KMS-11 (cell line): ENCODE measurements at regions not wholly inside any gene's neighbourhood (a gene's known extent, or its start where the extent isn't known, plus 50 kb on each side); places are given as distances from the start of the nearest gene placed in this dataset.

Experiments
- H2AFZ ChIP-seq: fragments of 200-600 bp; sonication (generic); 2 replicates; pipeline ENCODE4 v1.6.1; 2016; ENCODE audit warnings: antibody characterized with exemption, mixed run types, low read depth
- H3K27ac ChIP-seq: fragments of 200-600 bp; sonication (generic); 2 replicates; pipeline ENCODE4 v1.6.1; 2016; ENCODE audit warnings: mild to moderate bottlenecking, mixed run types
- H3K27me3 ChIP-seq: fragments of 200-600 bp; sonication (generic); 2 replicates; pipeline ENCODE4 v1.6.1; 2017; ENCODE audit warnings: mild to moderate bottlenecking, low read depth, mixed run types, moderate library complexity; ENCODE audit not compliant: insufficient read depth
- H3K36me3 ChIP-seq: fragments of 200-600 bp; sonication (generic); 2 replicates; pipeline ENCODE4 v1.6.1; 2017; ENCODE audit warnings: mild to moderate bottlenecking, mixed run types; ENCODE audit not compliant: insufficient read depth
- H3K4me1 ChIP-seq: fragments of 200-600 bp; sonication (generic); 2 replicates; pipeline ENCODE4 v1.6.1; 2016; ENCODE audit warnings: mild to moderate bottlenecking, low read depth, mixed run types; ENCODE audit not compliant: poor library complexity, severe bottlenecking
- H3K4me2 ChIP-seq: fragments of 200-600 bp; sonication (generic); 2 replicates; pipeline ENCODE4 v1.7.0; 2016; ENCODE audit warnings: mild to moderate bottlenecking, mixed run types
- H3K4me3 ChIP-seq: fragments of 200-600 bp; sonication (generic); IDR thresholded peaks from 2 replicates; pipeline ENCODE4 v1.6.1; 2017; ENCODE audit warnings: low read depth, low read length, mixed read lengths; ENCODE audit not compliant: insufficient read depth
- H3K79me2 ChIP-seq: fragments of 200-600 bp; sonication (generic); 2 replicates; pipeline ENCODE4 v1.6.1; 2016; ENCODE audit warnings: low read depth, mixed run types; ENCODE audit not compliant: insufficient read depth
- H3K9ac ChIP-seq: fragments of 200-600 bp; sonication (generic); 2 replicates; pipeline ENCODE4 v1.6.1; 2016; ENCODE audit warnings: mild to moderate bottlenecking, mixed run types
- H4K20me1 ChIP-seq: fragments of 200-600 bp; sonication (generic); 2 replicates; pipeline ENCODE4 v1.6.1; 2016; ENCODE audit warnings: mild to moderate bottlenecking, mixed run types; ENCODE audit not compliant: insufficient read depth
- CTCF ChIP-seq: fragments of 200-600 bp; sonication (generic); conservative IDR thresholded peaks from 2 replicates; pipeline ENCODE4 v1.6.1; 2017; ENCODE audit warnings: low read depth, mild to moderate bottlenecking, antibody characterized with exemption, low read length, moderate library complexity, mixed read lengths

- Histone ChIP-seq H3K4me2 (no peak overlapping the region), H3K27me3 (no peaks in the 10 kb centered on the region), H3K4me3 (no peak overlapping the region), H3K27ac (no peak overlapping the region), H4K20me1 (no peaks in the 10 kb centered on the region), H2AFZ (no peak overlapping the region), H3K36me3 (no peaks in the 10 kb centered on the region), H3K79me2 (no peaks in the 10 kb centered on the region), H3K9ac (no peak overlapping the region), H3K4me1 (no peaks in the 10 kb centered on the region)
- no peak for TF ChIP-seq CTCF
Measured at GRCh38 chr5:125584140-125584520, 837.7 kb upstream of the ZNF608 start.

GRCh38 chr5:125587631-125588030 lies 835.6 kb upstream of the GRAMD2B start:
- no peaks in the 10 kb centered on the region for H3K4me1 ChIP-seq
- H3K9ac ChIP-seq: no peak overlapping the region
- H3K27ac ChIP-seq: no peak overlapping the region
- no peak overlapping the region for H2AFZ ChIP-seq
- no peak for TF ChIP-seq CTCF
- no peaks in the 10 kb centered on the region for H4K20me1 ChIP-seq
- no peaks in the 10 kb centered on the region for H3K36me3 ChIP-seq
- no peak overlapping the region for H3K4me2 ChIP-seq
- no peaks in the 10 kb centered on the region for H3K79me2 ChIP-seq
- H3K4me3 ChIP-seq: no peak overlapping the region
- no peaks in the 10 kb centered on the region for H3K27me3 ChIP-seq

- Histone ChIP-seq H3K4me2 (no peak overlapping the region), H3K9ac (no peak overlapping the region)
Measured at GRCh38 chr5:125592856-125593255, 830.4 kb upstream of the GRAMD2B start.

GRCh38 chr5:125595095-125595494 lies 828.1 kb upstream of the GRAMD2B start:
- H3K4me1 ChIP-seq: no peaks in the 10 kb centered on the region
- H3K79me2 ChIP-seq: no peaks in the 10 kb centered on the region
- no peaks in the 10 kb centered on the region for H3K36me3 ChIP-seq
- no peak for TF ChIP-seq CTCF
- no peaks in the 10 kb centered on the region for H4K20me1 ChIP-seq
- no peak overlapping the region for H3K9ac ChIP-seq
- no peak overlapping the region for H3K4me3 ChIP-seq
- H3K27ac ChIP-seq: no peak overlapping the region
- no peak overlapping the region for H3K4me2 ChIP-seq
- no peaks in the 10 kb centered on the region for H3K27me3 ChIP-seq
- no peak overlapping the region for H2AFZ ChIP-seq

More at GRCh38 chr5:125592856-125593255, 830.4 kb upstream of the GRAMD2B start:
- no peak for TF ChIP-seq CTCF
- no peaks in the 10 kb centered on the region for H3K27me3 ChIP-seq
- H3K36me3 ChIP-seq: no peaks in the 10 kb centered on the region
- H3K79me2 ChIP-seq: no peaks in the 10 kb centered on the region
- H3K4me1 ChIP-seq: no peaks in the 10 kb centered on the region
- no peak overlapping the region for H3K27ac ChIP-seq
- H3K4me3 ChIP-seq: no peak overlapping the region
- no peaks in the 10 kb centered on the region for H4K20me1 ChIP-seq
- H2AFZ ChIP-seq: no peak overlapping the region

GRCh38 chr5:125595845-125596244 lies 827.4 kb upstream of the GRAMD2B start:
- Histone ChIP-seq H3K27ac (no peak overlapping the region), H3K27me3 (no peaks in the 10 kb centered on the region), H3K4me1 (no peaks in the 10 kb centered on the region), H3K4me3 (no peak overlapping the region), H4K20me1 (no peaks in the 10 kb centered on the region), H3K36me3 (no peaks in the 10 kb centered on the region), H3K9ac (no peak overlapping the region), H2AFZ (no peak overlapping the region), H3K79me2 (no peaks in the 10 kb centered on the region), H3K4me2 (no peak overlapping the region)
- TF ChIP-seq CTCF: no peak
